ENCODE measurements at regions not wholly inside any gene's neighbourhood (a gene's known extent, or its start where the extent isn't known, plus 50 kb on each side); places are given as distances from the start of the nearest gene placed in this dataset.

GRCh38 chr3:3560591-3561311 is 238.5 kb upstream of the LRRN1 start:
- TF ChIP-seq, protein P1, sequence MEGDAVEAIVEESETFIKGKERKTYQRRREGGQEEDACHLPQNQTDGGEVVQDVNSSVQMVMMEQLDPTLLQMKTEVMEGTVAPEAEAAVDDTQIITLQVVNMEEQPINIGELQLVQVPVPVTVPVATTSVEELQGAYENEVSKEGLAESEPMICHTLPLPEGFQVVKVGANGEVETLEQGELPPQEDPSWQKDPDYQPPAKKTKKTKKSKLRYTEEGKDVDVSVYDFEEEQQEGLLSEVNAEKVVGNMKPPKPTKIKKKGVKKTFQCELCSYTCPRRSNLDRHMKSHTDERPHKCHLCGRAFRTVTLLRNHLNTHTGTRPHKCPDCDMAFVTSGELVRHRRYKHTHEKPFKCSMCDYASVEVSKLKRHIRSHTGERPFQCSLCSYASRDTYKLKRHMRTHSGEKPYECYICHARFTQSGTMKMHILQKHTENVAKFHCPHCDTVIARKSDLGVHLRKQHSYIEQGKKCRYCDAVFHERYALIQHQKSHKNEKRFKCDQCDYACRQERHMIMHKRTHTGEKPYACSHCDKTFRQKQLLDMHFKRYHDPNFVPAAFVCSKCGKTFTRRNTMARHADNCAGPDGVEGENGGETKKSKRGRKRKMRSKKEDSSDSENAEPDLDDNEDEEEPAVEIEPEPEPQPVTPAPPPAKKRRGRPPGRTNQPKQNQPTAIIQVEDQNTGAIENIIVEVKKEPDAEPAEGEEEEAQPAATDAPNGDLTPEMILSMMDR (IDR thresholded peaks at IDR 0.05; ENCODE audit: control extremely low read depth in 1 of 3, insufficient read depth in 1 of 3, low read depth in 1 of 3, low read length in 3 of 3) = no peak
- TF ChIP-seq MAFK (IDR thresholded peaks at IDR 0.05; ENCODE audit: low read depth, low read length) (no peak), POLR2A (IDR thresholded peaks at IDR 0.05; ENCODE audit: control extremely low read depth in 1 of 2, low read depth in 2 of 2, low read length in 2 of 2) (no peak), ASH2L (IDR thresholded peaks at IDR 0.05; ENCODE audit: low read length) (no peak)

Measured in H1 (cell line).